MM.1S (cell line): ENCODE measurements at regions not wholly inside any gene's neighbourhood (a gene's known extent, or its start where the extent isn't known, plus 50 kb on each side); places are given as distances from the start of the nearest gene placed in this dataset.

Experiments used
- DNase-seq: peaks from one replicate; pipeline ENCODE4 v3.0.0-alpha.2; 2015
- H2AFZ ChIP-seq: fragments of 300-600 bp; sonication (generic); 2 replicates; pipeline ENCODE4 v1.6.0; 2016; ENCODE audit warnings: antibody characterized with exemption, low read length
- H3F3A ChIP-seq: fragments of 300-600 bp; sonication (generic); 2 replicates; pipeline ENCODE4 v1.6.1; 2016; ENCODE audit warnings: mild to moderate bottlenecking, antibody characterized with exemption, low read length, moderate library complexity, mixed read lengths; ENCODE audit not compliant: insufficient read depth
- H3K27ac ChIP-seq: fragments of 300-600 bp; sonication (generic); 2 replicates; pipeline ENCODE4 v1.5.1; 2016; ENCODE audit warnings: mild to moderate bottlenecking, low read length
- H3K27me3 ChIP-seq: fragments of 300-600 bp; sonication (generic); replicated peaks from 2 replicates; pipeline ENCODE4 v1.6.0; 2016; ENCODE audit warnings: low read length; ENCODE audit not compliant: insufficient read depth
- H3K36me3 ChIP-seq: fragments of 300-600 bp; sonication (generic); replicated peaks from 2 replicates; pipeline ENCODE4 v1.6.1; 2016; ENCODE audit warnings: mild to moderate bottlenecking, low read length, mixed read lengths; ENCODE audit not compliant: insufficient read depth
- H3K4me1 ChIP-seq: fragments of 300-600 bp; sonication (generic); 2 replicates; pipeline ENCODE4 v1.6.1; 2016; ENCODE audit warnings: low read length, mixed read lengths
- H3K4me2 ChIP-seq: fragments of 300-600 bp; sonication (generic); 2 replicates; pipeline ENCODE4 v1.6.0; 2016; ENCODE audit warnings: low read depth, low read length
- H3K4me3 ChIP-seq: fragments of 300-600 bp; sonication (generic); 2 replicates; pipeline ENCODE4 v1.5.1; 2016; ENCODE audit warnings: low read length, mixed read lengths
- H3K79me2 ChIP-seq: fragments of 300-600 bp; sonication (generic); 2 replicates; pipeline ENCODE4 v1.6.1; 2016; ENCODE audit warnings: mixed run types, low read length, mixed read lengths
- H3K9ac ChIP-seq: fragments of 300-600 bp; sonication (generic); 2 replicates; pipeline ENCODE4 v1.6.1; 2016; ENCODE audit warnings: low read length, mixed read lengths
- H3K9me2 ChIP-seq: fragments of 300-600 bp; sonication (generic); replicated peaks from 2 replicates; pipeline ENCODE4 v1.6.1; 2016; ENCODE audit warnings: mild to moderate bottlenecking, low read length, mixed read lengths; ENCODE audit not compliant: insufficient read depth
- H3K9me3 ChIP-seq: fragments of 300-600 bp; sonication (generic); replicated peaks from 2 replicates; pipeline ENCODE4 v1.6.1; 2016; ENCODE audit warnings: mild to moderate bottlenecking, low read length, mixed read lengths; ENCODE audit not compliant: insufficient read depth
- H4K20me1 ChIP-seq: fragments of 300-600 bp; sonication (generic); 2 replicates; pipeline ENCODE4 v1.6.1; 2016; ENCODE audit warnings: mild to moderate bottlenecking, low read length, moderate library complexity, mixed read lengths; ENCODE audit not compliant: insufficient read depth
- CTCF ChIP-seq: fragments of 300-600 bp; sonication (generic); IDR thresholded peaks from 2 replicates; pipeline ENCODE4 v1.5.1; 2016; ENCODE audit warnings: antibody characterized with exemption, low read length, mixed read lengths
- EZH2 ChIP-seq: fragments of 300-600 bp; sonication (generic); optimal IDR thresholded peaks from 2 replicates; pipeline ENCODE3; 2017; ENCODE audit warnings: low read depth, mild to moderate bottlenecking, antibody characterized with exemption, low read length, mixed read lengths
- EZH2phosphoT487 ChIP-seq: fragments of 300-600 bp; sonication (generic); IDR thresholded peaks from 2 replicates; pipeline ENCODE4 v1.6.1; 2018; ENCODE audit warnings: antibody characterized with exemption, low read length

GRCh38 chr11:69940246-69940610 lies 121.0 kb upstream of the FGF3 start:
- TF ChIP-seq CTCF (no peak), EZH2phosphoT487 (no peak), EZH2 (no peak)
- H3K9me3 ChIP-seq, result no peaks in the 10 kb centered on the region
- peaks cover 94% of the 10 kb centered on the region for H3K27me3 ChIP-seq
- no peak overlapping the region for H3K27ac ChIP-seq
- H3K36me3 ChIP-seq, result no peaks in the 10 kb centered on the region
- no peaks in the 10 kb centered on the region for H3K9me2 ChIP-seq
- no peaks in the 10 kb centered on the region for H3K4me1 ChIP-seq
- no peak overlapping the region for H3K4me2 ChIP-seq
- no peak overlapping the region for H2AFZ ChIP-seq
- DNase-seq, result no peak
- no peak overlapping the region for H3K9ac ChIP-seq
- H3K79me2 ChIP-seq, result no peaks in the 10 kb centered on the region
- no peaks in the 10 kb centered on the region for H3F3A ChIP-seq
- H3K4me3 ChIP-seq, result no peak overlapping the region
- H4K20me1 ChIP-seq, result no peaks in the 10 kb centered on the region

- Histone ChIP-seq H3K79me2 (no peaks in the 10 kb centered on the region), H3K9me2 (no peaks in the 10 kb centered on the region), H3K9me3 (no peaks in the 10 kb centered on the region), H3K9ac (no peak overlapping the region), H3K4me2 (no peak overlapping the region), H4K20me1 (no peaks in the 10 kb centered on the region), H3K27me3 (peaks cover 96% of the 10 kb centered on the region), H3K4me3 (no peak overlapping the region), H2AFZ (no peak overlapping the region), H3K27ac (no peak overlapping the region), H3F3A (no peaks in the 10 kb centered on the region), H3K36me3 (no peaks in the 10 kb centered on the region), H3K4me1 (no peaks in the 10 kb centered on the region)
- TF ChIP-seq CTCF, result no peak
- TF ChIP-seq EZH2phosphoT487, result no peak
- no peak for TF ChIP-seq EZH2
- DNase-seq, result no peak
These were observed 122.5 kb upstream of the FGF3 start for GRCh38 chr11:69941546-69942332.

- H3K79me2 ChIP-seq, result no peaks in the 10 kb centered on the region
- no peaks in the 10 kb centered on the region for H3K9me3 ChIP-seq
- TF ChIP-seq EZH2phosphoT487 (no peak), CTCF (no peak), EZH2 (no peak)
- no peaks in the 10 kb centered on the region for H3K36me3 ChIP-seq
- no peak overlapping the region for H3K27ac ChIP-seq
- H4K20me1 ChIP-seq, result no peaks in the 10 kb centered on the region
- peaks cover 94% of the 10 kb centered on the region for H3K27me3 ChIP-seq
- H3K9me2 ChIP-seq, result no peaks in the 10 kb centered on the region
- H3F3A ChIP-seq, result no peaks in the 10 kb centered on the region
- no peaks in the 10 kb centered on the region for H3K4me1 ChIP-seq
- no peak overlapping the region for H2AFZ ChIP-seq
- no peak overlapping the region for H3K4me2 ChIP-seq
- no peak overlapping the region for H3K9ac ChIP-seq
- no peak for DNase-seq
- no peak overlapping the region for H3K4me3 ChIP-seq
These were observed 123.2 kb upstream of the FGF3 start for GRCh38 chr11:69942333-69942820.
